ENCODE measurements at regions not wholly inside any gene's neighbourhood (a gene's known extent, or its start where the extent isn't known, plus 50 kb on each side); places are given as distances from the start of the nearest gene placed in this dataset.

DNA sequence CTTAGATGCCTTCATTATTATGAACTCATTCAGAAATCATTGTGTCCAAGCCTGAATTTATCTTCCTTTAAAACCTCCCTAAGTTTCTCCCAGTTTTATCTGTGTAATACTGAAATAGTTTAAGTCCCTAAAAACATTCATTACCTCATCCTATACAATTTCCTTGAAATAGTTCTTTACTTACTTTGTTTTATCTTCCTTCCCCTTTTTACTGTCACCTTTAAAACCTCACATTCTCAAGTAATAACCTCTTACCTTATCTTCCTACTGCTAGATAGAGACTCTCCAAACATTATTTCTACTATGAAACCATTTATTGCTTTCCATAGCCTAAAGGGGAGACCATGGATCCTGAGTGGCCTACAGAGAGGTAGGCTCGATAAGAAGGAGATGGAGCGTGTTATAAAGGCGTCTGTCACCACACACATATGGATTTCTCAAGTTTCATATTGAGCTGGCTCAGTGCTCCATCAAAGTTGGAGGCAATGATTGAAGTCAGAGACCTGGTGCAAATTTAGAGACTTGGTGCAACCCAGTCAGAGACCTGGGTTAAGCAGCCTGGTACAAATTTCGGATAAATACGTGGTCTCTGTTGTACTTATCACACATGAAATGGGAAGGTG lies 140.4 kb downstream of the NFKBIZ start:
- Histone ChIP-seq H3K4me1 (replicated peaks in 1 of 2) (no peaks in the 10 kb centered on the region), H3K4me3 (no peak overlapping the region), H3K27ac (no peak overlapping the region)
- ATAC-seq (replicated peaks in 6 of 8), result no peak
- in situ Hi-C loops (cut with MboI; ENCODE audit: low pct_unique_long_range_greater_than_20kb in 2 of 9, low sequenced_read_pairs in 9 of 9, unreplicated experiment in 9 of 9), result no loop called here
- WGBS, 10 experiments, result 67 to 100% (median 83%) methylated on average over 1 to 5 of the region's 5 CpGs; no CpG with 5 or more reads in 2 of the 10 experiments

GRCh38 chr3:101992863-101993262 lies 143.5 kb downstream of the NFKBIZ start:
- Histone ChIP-seq H3K27ac (no peak overlapping the region), H3K4me3 (no peak overlapping the region), H3K4me1 (replicated peaks in 1 of 2) (no peaks in the 10 kb centered on the region)
- WGBS, 10 experiments, result 27 to 88% (median 33%) methylated on average over 1 to 2 of the region's 2 CpGs; no CpG with 5 or more reads in 5 of the 10 experiments
- ATAC-seq (replicated peaks in 6 of 8), result peak in 3 of 8 experiments; percentile 78 to 99 (median 96)
- in situ Hi-C loops (cut with MboI; ENCODE audit: low pct_unique_long_range_greater_than_20kb in 2 of 9, low sequenced_read_pairs in 9 of 9, unreplicated experiment in 9 of 9), result no loop called here

- in situ Hi-C loops (cut with MboI; ENCODE audit: low pct_unique_long_range_greater_than_20kb in 2 of 9, low sequenced_read_pairs in 9 of 9, unreplicated experiment in 9 of 9), result no loop called here
- H3K4me1 ChIP-seq (replicated peaks in 1 of 2), result peaks cover 4 to 7% of the 10 kb centered on the region in 2 donors
- no peak for ATAC-seq (replicated peaks in 6 of 8)
- H3K4me3 ChIP-seq, result no peak overlapping the region
- WGBS, 10 experiments, result 48 to 100% (median 64%) methylated on average over 1 to 3 of the region's 3 CpGs; no CpG with 5 or more reads in 2 of the 10 experiments
- H3K27ac ChIP-seq, result no peak overlapping the region
These were observed 145.1 kb downstream of the NFKBIZ start for GRCh38 chr3:101994386-101994785.

DNA sequence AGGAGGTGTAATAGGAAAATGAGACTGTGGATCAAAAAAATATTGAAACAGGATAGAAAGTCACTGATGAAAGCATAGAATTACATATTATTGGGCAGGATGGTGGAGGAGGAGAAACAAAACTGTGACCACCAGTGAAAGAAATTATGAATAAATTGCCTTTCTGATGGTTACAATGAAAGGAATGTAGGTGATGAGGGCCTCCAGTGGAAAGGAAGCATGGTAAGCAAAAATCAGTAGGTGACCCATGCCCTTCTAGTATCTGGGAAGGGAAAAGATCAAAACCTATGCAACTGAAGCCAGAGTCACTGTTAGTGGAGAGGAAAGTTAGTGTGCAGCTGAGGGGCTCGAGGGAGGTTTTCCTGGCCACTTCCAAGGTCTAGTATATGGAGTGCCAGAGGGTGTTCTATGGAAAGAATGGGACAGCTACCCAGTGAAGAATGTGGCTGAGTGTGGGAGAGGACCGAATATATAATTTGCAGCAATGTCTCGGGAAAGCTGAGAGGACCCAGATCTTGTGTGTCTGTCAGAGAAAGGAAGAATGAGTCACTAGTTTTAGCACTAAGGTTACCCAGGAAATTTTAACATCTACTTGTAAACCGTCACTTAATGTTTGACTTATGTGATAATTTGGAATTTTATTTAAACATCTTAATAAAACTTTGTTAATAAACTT lies 146.2 kb downstream of the NFKBIZ start:
- in situ Hi-C loops (cut with MboI; ENCODE audit: low pct_unique_long_range_greater_than_20kb in 2 of 9, low sequenced_read_pairs in 9 of 9, unreplicated experiment in 9 of 9), result no loop called here
- Histone ChIP-seq H3K27ac (no peak overlapping the region), H3K4me1 (replicated peaks in 1 of 2) (peaks cover 4 to 8% of the 10 kb centered on the region in 2 donors), H3K4me3 (no peak overlapping the region)
- 17 to 86% (median 62%) methylated on average over 1 to 4 of the region's 4 CpGs; no CpG with 5 or more reads in 1 of the 10 experiments for WGBS, 10 experiments
- ATAC-seq (replicated peaks in 6 of 8), result no peak

DNA sequence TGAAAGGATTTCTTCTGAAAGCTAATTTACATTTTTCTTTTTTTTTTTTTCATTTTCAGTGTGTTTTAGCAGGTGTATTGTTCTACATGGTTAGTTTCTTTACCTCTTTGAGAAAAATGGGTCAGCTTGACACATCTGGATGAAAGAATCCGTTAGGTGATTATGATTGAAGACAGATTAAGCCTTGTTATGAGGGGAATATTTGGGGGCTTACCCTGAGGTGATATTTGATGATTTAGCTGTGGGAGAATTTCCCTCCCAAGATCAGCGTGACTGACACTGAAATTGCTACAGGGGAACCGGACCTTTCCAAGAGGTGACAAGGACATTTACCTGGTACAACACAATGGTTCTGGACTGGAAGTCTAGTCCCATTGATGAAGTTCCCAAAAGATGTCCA lies 147.5 kb downstream of the NFKBIZ start:
- in situ Hi-C loops (cut with MboI; ENCODE audit: low pct_unique_long_range_greater_than_20kb in 2 of 9, low sequenced_read_pairs in 9 of 9, unreplicated experiment in 9 of 9), result no loop called here
- H3K27ac ChIP-seq, result no peak overlapping the region
- no peak for ATAC-seq (replicated peaks in 6 of 8)
- WGBS, 10 experiments, result 14 to 100% (median 89%) methylated on average over 1 to 3 of the region's 3 CpGs; no CpG with 5 or more reads in 2 of the 10 experiments
- peaks cover 4 to 8% of the 10 kb centered on the region in 2 donors for H3K4me1 ChIP-seq (replicated peaks in 1 of 2)
- no peak overlapping the region for H3K4me3 ChIP-seq

DNA sequence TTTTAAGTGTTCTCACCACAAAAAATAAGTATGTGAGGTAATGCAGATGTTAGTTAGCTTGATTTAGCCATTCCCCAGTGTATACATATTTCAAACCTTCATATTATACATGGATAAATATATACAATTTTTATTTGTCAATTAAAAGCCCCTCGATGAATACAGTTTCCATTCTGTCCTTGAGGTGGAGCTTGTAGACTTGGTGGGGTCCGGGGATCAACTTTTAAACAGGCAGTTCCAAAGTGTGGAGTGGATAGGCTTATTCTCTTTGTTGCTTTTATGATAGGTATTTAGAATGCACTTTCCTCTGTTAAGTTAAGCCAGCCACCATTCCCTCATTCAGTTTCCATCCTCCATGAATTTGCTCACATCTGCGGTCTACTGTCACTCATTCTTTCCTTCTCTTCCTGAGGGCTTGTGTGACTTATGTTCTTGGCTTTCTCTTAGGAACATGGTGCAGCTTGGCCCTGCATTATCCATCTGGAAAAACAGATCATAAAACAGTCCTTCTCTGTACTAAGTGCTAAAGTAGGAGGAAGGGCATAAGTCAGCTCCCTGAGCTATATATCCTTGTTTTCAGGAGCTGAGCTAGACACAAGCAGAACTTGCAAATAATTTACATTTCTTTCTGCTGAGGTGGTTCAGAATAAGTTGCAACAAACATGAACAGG lies 149.1 kb downstream of the NFKBIZ start:
- H3K27ac ChIP-seq, result no peak overlapping the region
- 33 to 100% (median 79%) methylated on average over 1 to 3 of the region's 3 CpGs; no CpG with 5 or more reads in 3 of the 10 experiments for WGBS, 10 experiments
- no peak overlapping the region for H3K4me3 ChIP-seq
- in situ Hi-C loops (cut with MboI; ENCODE audit: low pct_unique_long_range_greater_than_20kb in 2 of 9, low sequenced_read_pairs in 9 of 9, unreplicated experiment in 9 of 9), result no loop called here
- no peak for ATAC-seq (replicated peaks in 6 of 8)
- peaks cover 4 to 8% of the 10 kb centered on the region in 2 donors for H3K4me1 ChIP-seq (replicated peaks in 1 of 2)

- peak in 7 of 8 experiments; percentile 29 to 75 (median 54) for ATAC-seq (replicated peaks in 6 of 8)
- in situ Hi-C loops (cut with MboI; ENCODE audit: low pct_unique_long_range_greater_than_20kb in 2 of 9, low sequenced_read_pairs in 9 of 9, unreplicated experiment in 9 of 9), result no loop called here
These were observed 150.0 kb downstream of the NFKBIZ start for GRCh38 chr3:101999177-101999779.

GRCh38 chr3:102000620-102001209 lies 151.4 kb downstream of the NFKBIZ start:
- no peak overlapping the region for H3K4me3 ChIP-seq
- H3K4me1 ChIP-seq (replicated peaks in 1 of 2), result peaks cover 4 to 8% of the 10 kb centered on the region in 2 donors
- in situ Hi-C loops (cut with MboI; ENCODE audit: low pct_unique_long_range_greater_than_20kb in 2 of 9, low sequenced_read_pairs in 9 of 9, unreplicated experiment in 9 of 9), result no loop called here
- 30 to 100% (median 63%) methylated on average over 1 to 2 of the region's 3 CpGs; no CpG with 5 or more reads in 4 of the 10 experiments for WGBS, 10 experiments
- no peak overlapping the region for H3K27ac ChIP-seq
- ATAC-seq (replicated peaks in 6 of 8), result peak in 2 of 8 experiments; percentile 64 to 70

More at GRCh38 chr3:101999177-101999779, 150.0 kb downstream of the NFKBIZ start:
- WGBS, 10 experiments, result 17 to 69% (median 43%) methylated on average over 1 to 3 of the region's 3 CpGs; no CpG with 5 or more reads in 3 of the 10 experiments
- Histone ChIP-seq H3K4me1 (replicated peaks in 1 of 2) (peaks cover 4 to 8% of the 10 kb centered on the region in 2 donors), H3K27ac (no peak overlapping the region), H3K4me3 (no peak overlapping the region)

GRCh38 chr3:102002056-102002455 lies 152.7 kb downstream of the NFKBIZ start:
- Histone ChIP-seq H3K4me3 (no peak overlapping the region), H3K27ac (no peak overlapping the region), H3K4me1 (replicated peaks in 1 of 2) (peaks cover 4 to 8% of the 10 kb centered on the region in 2 donors)
- WGBS, 10 experiments, result 67 to 89% (median 82%) methylated on average over 1 of the region's 1 CpG; no CpG with 5 or more reads in 4 of the 10 experiments
- ATAC-seq (replicated peaks in 6 of 8), result no peak
- in situ Hi-C loops (cut with MboI; ENCODE audit: low pct_unique_long_range_greater_than_20kb in 2 of 9, low sequenced_read_pairs in 9 of 9, unreplicated experiment in 9 of 9), result no loop called here

- Histone ChIP-seq H3K4me3 (no peak overlapping the region), H3K4me1 (replicated peaks in 1 of 2) (no peaks in the 10 kb centered on the region), H3K27ac (no peak overlapping the region)
- no peak for ATAC-seq (replicated peaks in 6 of 8)
- in situ Hi-C loops (cut with MboI; ENCODE audit: low pct_unique_long_range_greater_than_20kb in 2 of 9, low sequenced_read_pairs in 9 of 9, unreplicated experiment in 9 of 9), result no loop called here
- 60 to 100% (median 90%) methylated on average over 1 to 2 of the region's 2 CpGs; no CpG with 5 or more reads in 1 of the 10 experiments for WGBS, 10 experiments
These were observed 155.2 kb downstream of the NFKBIZ start for GRCh38 chr3:102004561-102004960.

- Histone ChIP-seq H3K4me1 (replicated peaks in 1 of 2) (no peaks in the 10 kb centered on the region), H3K27ac (no peak overlapping the region), H3K4me3 (no peak overlapping the region)
- ATAC-seq (replicated peaks in 6 of 8), result no peak
- in situ Hi-C loops (cut with MboI; ENCODE audit: low pct_unique_long_range_greater_than_20kb in 2 of 9, low sequenced_read_pairs in 9 of 9, unreplicated experiment in 9 of 9), result no loop called here
These were observed 156.2 kb downstream of the NFKBIZ start for GRCh38 chr3:102005551-102005950.

- WGBS, 10 experiments, result 0 to 100% (median 80%) methylated on average over 1 of the region's 1 CpG; no CpG with 5 or more reads in 4 of the 10 experiments
- H3K27ac ChIP-seq, result no peak overlapping the region
- peak in 1 of 8 experiments; percentile 55 for ATAC-seq (replicated peaks in 6 of 8)
These were observed 157.6 kb downstream of the NFKBIZ start for GRCh38 chr3:102006812-102007485.

More at GRCh38 chr3:102006812-102007485, 157.6 kb downstream of the NFKBIZ start:
- in situ Hi-C loops (cut with MboI; ENCODE audit: low pct_unique_long_range_greater_than_20kb in 2 of 9, low sequenced_read_pairs in 9 of 9, unreplicated experiment in 9 of 9), result no loop called here
- Histone ChIP-seq H3K4me1 (replicated peaks in 1 of 2) (no peaks in the 10 kb centered on the region), H3K4me3 (no peak overlapping the region)

Measured in motor neuron (in vitro differentiated cells).